IMR-90 (cell line): ENCODE measurements at regions not wholly inside any gene's neighbourhood (a gene's known extent, or its start where the extent isn't known, plus 50 kb on each side); places are given as distances from the start of the nearest gene placed in this dataset.
"Not testable (repeated sequence)": the region's sequence is repeated elsewhere in the genome, so short reads cannot be mapped to it uniquely, and the experiment has no call there.

ENCODE experiments used
- ATAC-seq: fragments of 200-7000 bp; cut with Tn5 transposase; 2 replicates; pipeline ENCODE4 v1.9.1; 2020; ENCODE audit warnings: low read depth, mild to moderate bottlenecking, moderate library complexity
- BruUV-seq: library from RNA; stranded (reverse); fragments of 400-500 nt; replicated peaks from 2 replicates; lab custom pipeline; 2021; lab: Mats Ljungman, UMichigan
- CTCF ChIA-PET: fragments of 300-600 bp; formaldehyde crosslinking; extraction: SDS; loops from one replicate; lab custom pipeline; 2021; ENCODE audit warnings: antibody characterized with exemption; lab: Yijun Ruan, JAX
- POLR2A ChIA-PET: fragments of 300-600 bp; sonication (Branson Sonifier 250); formaldehyde crosslinking; loops from one replicate; lab custom pipeline; 2022; ENCODE audit warnings: antibody characterized with exemption; ENCODE audit not compliant: unreplicated experiment; lab: Charles Lee
- DNase-seq: peaks from one replicate; pipeline ENCODE4 v3.0.0; 2013
- H2AFZ ChIP-seq: replicated peaks from 2 replicates; pipeline ENCODE3; 2013; ENCODE audit warnings: low read length, mild to moderate bottlenecking; ENCODE audit not compliant: poor library complexity
- H2AK5ac ChIP-seq: 2 replicates; pipeline ENCODE4 v1.6.1; 2013; ENCODE audit warnings: low read depth, low read length, inconsistent platforms
- H2AK9ac ChIP-seq: replicated peaks from 2 replicates; pipeline ENCODE3; 2013; ENCODE audit warnings: mild to moderate bottlenecking, low read depth, low read length, moderate library complexity; ENCODE audit not compliant: poor library complexity
- H2BK120ac ChIP-seq: 2 replicates; pipeline ENCODE4 v1.6.1; 2013; ENCODE audit warnings: low read depth, low read length, inconsistent platforms
- H2BK15ac ChIP-seq: 3 replicates; pipeline ENCODE4 v1.6.1; 2013; ENCODE audit warnings: low read depth, low read length, inconsistent platforms
- H2BK20ac ChIP-seq: 2 replicates; pipeline ENCODE4 v1.6.1; 2013; ENCODE audit warnings: low read depth, mild to moderate bottlenecking, inconsistent platforms, low read length, moderate library complexity
- H2BK5ac ChIP-seq: 2 replicates; pipeline ENCODE4 v1.6.1; 2013; ENCODE audit warnings: mild to moderate bottlenecking, low read depth, low read length, inconsistent platforms; ENCODE audit not compliant: poor library complexity, severe bottlenecking
- H3K14ac ChIP-seq: replicated peaks from 2 replicates; pipeline ENCODE4 v1.6.1; 2013; ENCODE audit warnings: low read depth, low read length, inconsistent platforms
- H3K18ac ChIP-seq: 2 replicates; pipeline ENCODE4 v1.6.1; 2013; ENCODE audit warnings: low read depth, low read length, control low read depth
- H3K23ac ChIP-seq: 2 replicates; pipeline ENCODE4 v1.6.1; 2013; ENCODE audit warnings: low read depth, low read length, inconsistent platforms
- H3K27ac ChIP-seq: 2 replicates; pipeline ENCODE4 v1.5.1; 2013; ENCODE audit warnings: mild to moderate bottlenecking, control low read depth, low read length; ENCODE audit not compliant: insufficient read depth
- H3K27me3 ChIP-seq: 2 replicates; pipeline ENCODE4 v1.6.1; 2013; ENCODE audit warnings: low read length; ENCODE audit not compliant: control insufficient read depth, insufficient read depth
- H3K36me3 ChIP-seq: 2 replicates; pipeline ENCODE4 v1.6.1; 2013; ENCODE audit warnings: low read length, mixed read lengths; ENCODE audit not compliant: control insufficient read depth, insufficient read depth
- H3K4ac ChIP-seq: 2 replicates; pipeline ENCODE4 v1.6.1; 2013; ENCODE audit warnings: low read depth, low read length, inconsistent platforms
- H3K4me1 ChIP-seq: 2 replicates; pipeline ENCODE4 v1.6.1; 2013; ENCODE audit warnings: low read length, mixed read lengths; ENCODE audit not compliant: control insufficient read depth, insufficient read depth
- H3K4me2 ChIP-seq: 2 replicates; pipeline ENCODE4 v1.6.1; 2013; ENCODE audit warnings: low read depth, mild to moderate bottlenecking, control low read depth, low read length, moderate library complexity
- H3K4me3 ChIP-seq: 2 replicates; pipeline ENCODE4 v1.5.1; 2013; ENCODE audit warnings: low read depth, mild to moderate bottlenecking, control low read depth, low read length, moderate library complexity; ENCODE audit not compliant: insufficient read depth
- H3K56ac ChIP-seq: 2 replicates; pipeline ENCODE4 v1.6.1; 2013; ENCODE audit warnings: low read length, inconsistent platforms; ENCODE audit not compliant: insufficient read depth; ENCODE audit errors: extremely low read depth
- H3K79me1 ChIP-seq, 2 experiments: 2 replicates each; pipeline ENCODE4 v1.6.1; 2013; ENCODE audit warnings: low read length in 2 of 2, inconsistent platforms in 1 of 2, low read depth in 1 of 2
- H3K9ac ChIP-seq: 2 replicates; pipeline ENCODE4 v1.6.1; 2013; ENCODE audit warnings: low read depth, low read length, control low read depth
- H3K9me1 ChIP-seq: 2 replicates; pipeline ENCODE4 v1.6.1; 2013; ENCODE audit warnings: low read length, inconsistent platforms; ENCODE audit not compliant: insufficient read depth
- H3K9me3 ChIP-seq: 2 replicates; pipeline ENCODE4 v1.6.1; 2013; ENCODE audit warnings: low read length; ENCODE audit not compliant: control insufficient read depth, insufficient read depth
- H4K20me1 ChIP-seq: 2 replicates; pipeline ENCODE4 v1.6.1; 2013; ENCODE audit warnings: low read length, inconsistent platforms; ENCODE audit not compliant: insufficient read depth
- H4K5ac ChIP-seq: 2 replicates; pipeline ENCODE4 v1.6.1; 2013; ENCODE audit warnings: mild to moderate bottlenecking, low read depth, low read length, control low read depth
- H4K8ac ChIP-seq, 2 experiments: 2 replicates each; pipeline ENCODE4 v1.6.1; 2013; ENCODE audit warnings: low read depth in 2 of 2, low read length in 2 of 2, control low read depth in 1 of 2, inconsistent platforms in 1 of 2
- H4K91ac ChIP-seq: 2 replicates; pipeline ENCODE4 v1.6.1; 2013; ENCODE audit warnings: low read depth, low read length, inconsistent platforms; ENCODE audit not compliant: insufficient read depth
- ELK1 ChIP-seq: fragments of 150-350 bp; IDR thresholded peaks from 2 replicates; pipeline ENCODE4 v1.6.1; 2016; ENCODE audit warnings: low read depth, mild to moderate bottlenecking, low read length, moderate library complexity, borderline replicate concordance
- FOS ChIP-seq: fragments of 150-350 bp; IDR thresholded peaks from 2 replicates; pipeline ENCODE4 v1.6.1; 2016; ENCODE audit warnings: low read depth, low read length
- NFE2L2 ChIP-seq: fragments of 150-350 bp; IDR thresholded peaks from 2 replicates; pipeline ENCODE4 v1.6.1; 2016; ENCODE audit warnings: low read depth, mild to moderate bottlenecking, low read length
- POLR2A ChIP-seq: IDR thresholded peaks from 2 replicates; pipeline ENCODE4 v1.6.1; 2012; ENCODE audit warnings: mild to moderate bottlenecking, low read depth, low read length
- USF2 ChIP-seq: fragments of 150-350 bp; IDR thresholded peaks from 2 replicates; pipeline ENCODE4 v1.6.1; 2017; ENCODE audit warnings: mild to moderate bottlenecking, antibody characterized with exemption, low read length, low read depth
- WGBS, 2 experiments: methylation state at CpG; one replicate each; pipeline versions ENCODE4 v1.1.5 to v1.1.7; 2013; ENCODE audit warnings: missing lambda C conversion rate in 2 of 2; ENCODE audit not compliant: insufficient read length in 1 of 2; ENCODE audit errors: extremely low coverage in 2 of 2; 5-methylcytosine and 5-hydroxymethylcytosine counted together
- dilution Hi-C: fragments of 300-500 bp; cut with HindIII; formaldehyde crosslinking; loops from one replicate; pipeline ENCODE4 v1.14.3; 2018; ENCODE audit warnings: low sequenced_read_pairs; ENCODE audit not compliant: unreplicated experiment
- in situ Hi-C: fragments of 300-500 bp; cut with MboI; formaldehyde crosslinking; loops from 3 replicates; pipeline ENCODE4 v1.14.3; 2019; ENCODE audit warnings: low sequenced_read_pairs, inconsistent platforms, mixed read lengths
- intact Hi-C: fragments of 100-400 bp; cut with micrococcal nuclease; formaldehyde crosslinking; loops from 2 replicates; pipeline ENCODE4 v1.10.0; 2022

DNA sequence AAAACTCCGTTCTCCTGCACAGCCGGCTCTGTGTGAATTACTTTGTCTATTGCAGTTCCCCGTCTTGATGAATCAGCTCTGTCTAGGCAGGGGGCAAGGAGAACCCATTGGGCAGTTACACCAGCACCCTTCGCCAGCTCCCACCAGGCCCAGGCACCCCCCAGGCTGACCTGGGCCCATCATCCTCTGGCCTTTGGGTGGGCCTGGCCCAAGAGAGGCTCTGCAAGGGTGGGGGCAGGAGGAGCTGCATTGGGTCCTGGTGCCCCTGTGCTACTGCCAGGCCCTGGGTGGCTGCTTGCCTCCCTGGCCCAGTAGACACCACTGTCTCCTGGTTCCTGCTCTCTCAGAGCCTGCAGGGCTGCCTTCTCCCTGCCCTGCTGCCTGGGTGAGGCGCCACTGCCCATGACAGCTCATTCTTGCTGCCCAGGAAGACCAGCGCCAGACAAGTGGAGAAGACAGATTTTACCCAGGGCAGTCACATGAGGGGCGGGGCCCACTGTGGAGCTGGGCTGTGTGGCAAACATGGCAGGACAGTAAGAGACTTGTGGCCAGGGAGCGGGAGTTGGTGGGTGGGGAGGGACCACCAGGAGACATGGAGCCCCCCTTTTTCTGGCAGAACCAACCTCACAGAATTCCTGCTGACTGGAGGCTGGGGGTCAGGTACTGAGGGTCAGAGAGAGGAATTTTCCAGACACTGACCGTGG is 67.2 kb downstream of the MRPL36 start:
- Histone ChIP-seq H2BK120ac (no peak overlapping the region), H2AFZ (no peak overlapping the region), H3K4me2 (no peak overlapping the region), H3K56ac (no peak overlapping the region), H3K4me3 (no peak overlapping the region), H4K20me1 (no peaks in the 10 kb centered on the region), H3K36me3 (no peaks in the 10 kb centered on the region), H3K27me3 (no peaks in the 10 kb centered on the region; the same call in 1 of the 2 replicates), H3K4me1 (no peaks in the 10 kb centered on the region), H3K27ac (no peak overlapping the region), H3K79me1 (no peaks in the 10 kb centered on the region), H2AK5ac (no peak overlapping the region), H2AK9ac (no peak overlapping the region), H3K18ac (no peak overlapping the region), H4K8ac (no peak overlapping the region), H2BK20ac (no peak overlapping the region), H3K23ac (no peak overlapping the region), H3K9me1 (no peaks in the 10 kb centered on the region), H3K14ac (no peak overlapping the region), H3K4ac (no peak overlapping the region), H4K91ac (no peak overlapping the region), H3K9ac (no peak overlapping the region), H4K5ac (no peak overlapping the region), H3K9me3 (no peaks in the 10 kb centered on the region), H2BK15ac (no peak overlapping the region), H2BK5ac (no peak overlapping the region)
- POLR2A ChIA-PET = no interaction called here
- TF ChIP-seq POLR2A (no peak), USF2 (no peak), ELK1 (no peak), NFE2L2 (no peak), FOS (no peak)
- WGBS, 2 experiments = 74% methylated on average over 3 of the region's 9 CpGs; no CpG with 5 or more reads in 1 of the 2 experiments
- ATAC-seq (no peak), DNase-seq (no peak)
- in situ Hi-C loops = no loop called here
- dilution Hi-C loops = no loop called here
- no TSS peak for BruUV-seq
- intact Hi-C loops = no loop called here
- CTCF ChIA-PET = no interaction called here

DNA sequence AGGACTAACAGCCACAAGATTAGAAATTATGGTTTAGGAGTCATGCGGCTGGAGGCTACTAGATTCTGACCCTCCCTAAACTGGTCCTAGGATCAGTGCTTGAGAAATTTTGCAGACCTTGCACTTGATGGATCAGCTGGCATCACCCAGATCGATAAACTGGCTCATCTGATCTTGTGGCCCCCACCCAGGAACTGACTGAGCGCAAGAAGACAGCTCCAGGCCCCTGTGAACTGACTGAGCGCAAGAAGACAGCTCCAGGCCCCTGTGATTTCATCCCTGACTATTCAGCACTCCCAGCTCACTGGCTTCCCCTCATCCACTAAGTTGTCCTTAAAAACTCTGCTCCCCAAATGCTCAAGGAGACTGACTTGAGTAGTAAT is 67.8 kb downstream of the MRPL36 start:
- H3K27ac ChIP-seq, dilution Hi-C loops, ATAC-seq, H3K9me3 ChIP-seq, H2AK5ac ChIP-seq, H3K4me1 ChIP-seq, H3K27me3 ChIP-seq, H2AK9ac ChIP-seq, H2BK120ac ChIP-seq, H3K4me3 ChIP-seq, H3K4me2 ChIP-seq, H3K36me3 ChIP-seq, H3K9me1 ChIP-seq, H2BK5ac ChIP-seq, H3K18ac ChIP-seq, H3K23ac ChIP-seq, H4K91ac ChIP-seq, H2BK20ac ChIP-seq, H3K56ac ChIP-seq, H4K20me1 ChIP-seq, CTCF ChIA-PET, intact Hi-C loops, H3K79me1 ChIP-seq, DNase-seq, H3K4ac ChIP-seq, H4K8ac ChIP-seq, H3K14ac ChIP-seq, in situ Hi-C loops, H2AFZ ChIP-seq, H2BK15ac ChIP-seq, POLR2A ChIA-PET, H4K5ac ChIP-seq, BruUV-seq, H3K9ac ChIP-seq: not testable (repeated sequence)
- WGBS, 2 experiments = 56% methylated on average over 3 of the region's 4 CpGs; no CpG with 5 or more reads in 1 of the 2 experiments
